22Rv1 (cell line): ENCODE measurements at regions not wholly inside any gene's neighbourhood (a gene's known extent, or its start where the extent isn't known, plus 50 kb on each side); places are given as distances from the start of the nearest gene placed in this dataset.

Experiments used
- ZFX ChIP-seq: fragments of 450-650 bp; IDR thresholded peaks from 2 replicates; pipeline ENCODE4 v1.6.1; 2017; ENCODE audit warnings: antibody characterized with exemption, borderline replicate concordance
- TF ChIP-seq, protein P1 (sequence below): fragments of 450-650 bp; IDR thresholded peaks from 2 replicates; pipeline ENCODE4 v1.5.1; 2017; ENCODE audit warnings: mild to moderate bottlenecking

DNA sequence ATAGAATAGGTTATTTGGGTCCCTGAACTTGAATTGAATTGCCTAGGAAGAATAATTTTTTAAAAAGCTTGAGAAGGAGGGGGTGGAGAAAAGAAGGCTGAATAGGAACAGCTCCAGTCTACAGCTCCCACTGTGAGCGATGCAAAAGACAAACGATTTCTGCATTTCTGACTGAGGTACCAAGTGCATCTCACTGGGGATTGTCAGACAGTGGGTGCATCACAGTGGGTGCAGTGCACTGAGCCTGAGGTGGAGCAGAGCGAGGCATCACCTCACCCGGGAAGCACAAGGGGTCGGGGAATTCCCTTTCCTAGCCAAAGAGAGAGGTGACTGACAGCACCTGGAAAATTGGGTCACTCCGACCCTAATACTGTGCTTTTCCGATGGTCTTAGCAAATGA is 782.2 kb upstream of the RGMB start:
- TF ChIP-seq, protein P1, sequence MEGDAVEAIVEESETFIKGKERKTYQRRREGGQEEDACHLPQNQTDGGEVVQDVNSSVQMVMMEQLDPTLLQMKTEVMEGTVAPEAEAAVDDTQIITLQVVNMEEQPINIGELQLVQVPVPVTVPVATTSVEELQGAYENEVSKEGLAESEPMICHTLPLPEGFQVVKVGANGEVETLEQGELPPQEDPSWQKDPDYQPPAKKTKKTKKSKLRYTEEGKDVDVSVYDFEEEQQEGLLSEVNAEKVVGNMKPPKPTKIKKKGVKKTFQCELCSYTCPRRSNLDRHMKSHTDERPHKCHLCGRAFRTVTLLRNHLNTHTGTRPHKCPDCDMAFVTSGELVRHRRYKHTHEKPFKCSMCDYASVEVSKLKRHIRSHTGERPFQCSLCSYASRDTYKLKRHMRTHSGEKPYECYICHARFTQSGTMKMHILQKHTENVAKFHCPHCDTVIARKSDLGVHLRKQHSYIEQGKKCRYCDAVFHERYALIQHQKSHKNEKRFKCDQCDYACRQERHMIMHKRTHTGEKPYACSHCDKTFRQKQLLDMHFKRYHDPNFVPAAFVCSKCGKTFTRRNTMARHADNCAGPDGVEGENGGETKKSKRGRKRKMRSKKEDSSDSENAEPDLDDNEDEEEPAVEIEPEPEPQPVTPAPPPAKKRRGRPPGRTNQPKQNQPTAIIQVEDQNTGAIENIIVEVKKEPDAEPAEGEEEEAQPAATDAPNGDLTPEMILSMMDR: no peak
- TF ChIP-seq ZFX: no peak
